ENCODE measurements at regions not wholly inside any gene's neighbourhood (a gene's known extent, or its start where the extent isn't known, plus 50 kb on each side); places are given as distances from the start of the nearest gene placed in this dataset.

DNA sequence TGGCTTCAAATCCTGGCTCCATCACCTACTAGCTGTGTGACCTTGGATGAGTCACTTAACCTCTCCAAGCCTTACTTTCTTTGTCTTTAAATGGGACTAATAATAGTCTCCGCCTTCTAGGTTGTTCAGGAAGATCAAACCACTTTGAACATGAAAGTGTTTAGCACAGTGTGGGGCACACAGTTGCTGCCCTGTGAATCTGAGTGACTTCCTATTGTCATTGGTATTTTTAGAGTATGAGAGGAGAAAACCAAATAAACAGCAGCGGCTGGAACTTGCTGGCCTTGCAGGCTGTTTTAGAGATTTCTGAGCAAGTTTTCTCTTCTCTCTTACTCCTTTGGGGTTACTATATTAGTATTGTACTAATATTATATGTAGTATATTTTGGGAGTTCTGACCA, 120.7 kb upstream of the MYL2 start:
- Histone ChIP-seq H3K9ac (replicated peaks in 1 of 4; ENCODE audit: extremely low read depth in 1 of 4, low read depth in 3 of 4, low read length in 3 of 4) (no peak overlapping the region), H4K5ac (ENCODE audit: insufficient read length, low read depth, low read length) (no peak overlapping the region), H2BK5ac (ENCODE audit: low read depth, low read length) (no peak overlapping the region), H3K18ac (ENCODE audit: extremely low read depth, low read length) (no peak overlapping the region), H4K20me1 (replicated peaks in 1 of 2; ENCODE audit: control insufficient read depth in 1 of 2, insufficient read depth in 2 of 2, low read length in 2 of 2) (peaks cover 0 to 8% of the 10 kb centered on the region in 2 experiments), H2AFZ (ENCODE audit: low read length) (no peak overlapping the region), H3K56ac (replicated peaks; ENCODE audit: insufficient read length, low read depth, low read length) (no peak overlapping the region), H4K8ac (ENCODE audit: extremely low read depth, insufficient read depth, low read length) (no peak overlapping the region), H2BK20ac (ENCODE audit: low read length) (no peak overlapping the region), H3K4me2 (ENCODE audit: insufficient read depth in 1 of 2, low read depth in 2 of 2, low read length in 2 of 2) (no peak overlapping the region), H3K79me2 (ENCODE audit: control insufficient read depth in 1 of 2, insufficient read depth in 2 of 2, low read length in 2 of 2) (peaks cover 0 to 30% of the 10 kb centered on the region in 2 experiments; a peak in 2 of 4 replicates), H2BK120ac (replicated peaks; ENCODE audit: low read depth, low read length) (no peak overlapping the region), H3K23ac (ENCODE audit: insufficient read length) (no peak overlapping the region), H2AK5ac (ENCODE audit: low read depth, low read length) (no peak overlapping the region), H3K14ac (ENCODE audit: insufficient read length) (no peak overlapping the region), H3K79me1 (ENCODE audit: low read depth, low read length) (peaks cover 4% of the 10 kb centered on the region), H3K4me3 (ENCODE audit: extremely low read depth in 1 of 4, insufficient read depth in 2 of 4, low read depth in 3 of 4, low read length in 4 of 4) (no peak overlapping the region), H3K36me3 (ENCODE audit: control insufficient read depth in 2 of 4, insufficient read depth in 4 of 4, low read length in 3 of 4) (no peaks in the 10 kb centered on the region), H3K27ac (ENCODE audit: low read depth, low read length) (no peak overlapping the region), H3K23me2 (ENCODE audit: low read depth, low read length) (peaks cover 4% of the 10 kb centered on the region; the same call in 1 of the 2 replicates), H3K4me1 (replicated peaks in 1 of 4; ENCODE audit: control insufficient read depth in 3 of 4, insufficient read depth in 4 of 4, low read length in 3 of 4) (peaks cover 2 to 8% (median 7%) of the 10 kb centered on the region in 4 experiments), H4K91ac (replicated peaks; ENCODE audit: insufficient read length, low read length) (no peak overlapping the region), H2BK12ac (ENCODE audit: low read depth, low read length) (no peak overlapping the region), H3K9me3 (ENCODE audit: insufficient read depth in 2 of 2, low read depth in 1 of 2, low read length in 1 of 2) (no peaks in the 10 kb centered on the region), H2BK15ac (ENCODE audit: low read length) (no peak overlapping the region), H3K27me3 (replicated peaks in 1 of 4; ENCODE audit: control insufficient read depth in 3 of 4, extremely low read depth in 1 of 4, insufficient read depth in 3 of 4, low read length in 3 of 4) (peaks cover 0 to 15% (median 9%) of the 10 kb centered on the region in 4 experiments; a peak in 5 of 7 replicates), H3K4ac (replicated peaks; ENCODE audit: insufficient read length, low read depth, low read length) (no peak overlapping the region)
- POLR2A ChIA-PET (ENCODE audit: partially characterized antibody), result no interaction called here
- CTCF ChIA-PET (ENCODE audit: partially characterized antibody), result interaction anchor here (0.7 to 1.5 kb wide), 3 partner anchors 8 to 15 kb away, joined by 3 to 6 read pairs (median 3); no protein-coding TSS in a partner anchor
- DNase-seq (ENCODE audit: low read depth in 1 of 2, low spot score in 2 of 2) (no peak), FAIRE-seq (no peak)
- TF ChIP-seq KDM1A (IDR thresholded peaks at IDR 0.05; ENCODE audit: borderline replicate concordance, low read length) (0 out of 2 replicates have a peak, but pooled peaks have one; percentile 26), ASH2L (IDR thresholded peaks at IDR 0.05; ENCODE audit: low read length) (no peak)
- WGBS, 2 experiments (ENCODE audit: extremely low coverage in 1 of 2, insufficient coverage in 1 of 2, insufficient read length in 1 of 2, insufficient replicate concordance in 2 of 2, low coverage in 1 of 2, low lambda C conversion rate in 2 of 2, missing lambda C conversion rate in 1 of 2), result 74% methylated on average over 2 of the region's 2 CpGs; no CpG with 5 or more reads in 1 of the 2 experiments
